ENCODE measurements at regions not wholly inside any gene's neighbourhood (a gene's known extent, or its start where the extent isn't known, plus 50 kb on each side); places are given as distances from the start of the nearest gene placed in this dataset.
"Not testable (repeated sequence)": the region's sequence is repeated elsewhere in the genome, so short reads cannot be mapped to it uniquely, and the experiment has no call there.

DNA sequence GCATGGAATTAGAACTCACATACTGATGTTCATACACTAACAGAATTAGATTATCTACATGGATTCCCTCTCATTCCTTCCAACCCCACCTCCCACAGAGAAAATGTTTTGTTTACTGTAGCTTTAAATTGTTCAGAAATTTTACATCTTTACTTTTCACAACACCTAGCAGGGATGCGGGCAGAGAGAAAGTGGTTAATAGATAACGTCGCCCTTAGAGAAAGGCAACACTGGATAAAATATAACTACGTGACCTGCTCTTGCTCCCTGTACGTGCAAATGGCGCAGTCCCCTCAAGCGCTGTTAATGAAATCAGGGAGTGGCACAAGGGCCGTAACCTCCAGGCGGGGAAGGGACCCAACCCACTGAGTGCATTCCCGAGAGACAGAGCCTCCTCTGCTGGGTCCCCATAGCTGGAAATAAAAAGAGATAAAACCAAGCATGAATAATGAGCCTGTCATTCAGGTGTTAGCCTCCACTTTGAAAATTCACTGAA, 125.3 kb upstream of the DAPK1 start:
- H3K9me2 ChIP-seq (replicated peaks; ENCODE audit: insufficient read depth) = no peaks in the 10 kb centered on the region
- peak; percentile 74 for DNase-seq (ENCODE audit: low spot score)
- H3K27me3 ChIP-seq = no peaks in the 10 kb centered on the region
- 31% methylated on average over 10 of the region's 10 CpGs for WGBS (ENCODE audit: low lambda C conversion rate, missing lambda C conversion rate)
- H3K4me3 ChIP-seq = no peak overlapping the region
- H3K9me3 ChIP-seq (ENCODE audit: low read depth) = no peaks in the 10 kb centered on the region
- peak overlapping the region; percentile 55 for H3K4me2 ChIP-seq
- H3K27ac ChIP-seq = peak overlapping the region; percentile 71
- no peak overlapping the region for H2AFZ ChIP-seq
- TF ChIP-seq EZH2 (IDR thresholded peaks at IDR 0.05; ENCODE audit: borderline replicate concordance) = no peak
- no peak for TF ChIP-seq EZH2phosphoT487 (IDR thresholded peaks at IDR 0.05; ENCODE audit: low read depth, severe bottlenecking, unreplicated experiment)
- TF ChIP-seq CTCF (IDR thresholded peaks at IDR 0.05; ENCODE audit: poor library complexity) = no peak
- no peaks in the 10 kb centered on the region for H3K79me2 ChIP-seq
- no peaks in the 10 kb centered on the region for H3K36me3 ChIP-seq (replicated peaks; ENCODE audit: insufficient read depth, low read depth)
- no peaks in the 10 kb centered on the region for H4K20me1 ChIP-seq (ENCODE audit: insufficient read depth, poor library complexity, severe bottlenecking)
- peaks cover 16% of the 10 kb centered on the region for H3K4me1 ChIP-seq (ENCODE audit: insufficient read depth)

GRCh38 chr9:87374023-87374919, 123.4 kb upstream of the DAPK1 start:
- H3K36me3 ChIP-seq (replicated peaks; ENCODE audit: insufficient read depth, low read depth); H3K79me2 ChIP-seq; H4K20me1 ChIP-seq (ENCODE audit: insufficient read depth, poor library complexity, severe bottlenecking); H3K4me3 ChIP-seq; H3K9me3 ChIP-seq (ENCODE audit: low read depth); H3K9me2 ChIP-seq (replicated peaks; ENCODE audit: insufficient read depth); H3K27me3 ChIP-seq: not testable (repeated sequence)
- WGBS (ENCODE audit: low lambda C conversion rate, missing lambda C conversion rate) = 62% methylated on average over 10 of the region's 10 CpGs
- H3K4me2 ChIP-seq = peak overlapping the region; percentile 57
- peak overlapping the region; percentile 3 for H2AFZ ChIP-seq
- H3K27ac ChIP-seq = peak overlapping the region; percentile 48
- DNase-seq (ENCODE audit: low spot score) = peak; percentile 70
- H3K4me1 ChIP-seq (ENCODE audit: insufficient read depth) = peaks cover 22% of the 10 kb centered on the region

GRCh38 chr9:87375397-87376073, 122.1 kb upstream of the DAPK1 start:
- Histone ChIP-seq H2AFZ (no peak overlapping the region), H3K79me2 (no peaks in the 10 kb centered on the region), H3K4me3 (no peak overlapping the region), H4K20me1 (ENCODE audit: insufficient read depth, poor library complexity, severe bottlenecking) (no peaks in the 10 kb centered on the region), H3K9me2 (replicated peaks; ENCODE audit: insufficient read depth) (no peaks in the 10 kb centered on the region), H3K36me3 (replicated peaks; ENCODE audit: insufficient read depth, low read depth) (no peaks in the 10 kb centered on the region), H3K4me1 (ENCODE audit: insufficient read depth) (peaks cover 22% of the 10 kb centered on the region), H3K9me3 (ENCODE audit: low read depth) (no peaks in the 10 kb centered on the region), H3K27ac (no peak overlapping the region), H3K4me2 (no peak overlapping the region), H3K27me3 (no peaks in the 10 kb centered on the region)
- DNase-seq (ENCODE audit: low spot score) = no peak
- 66% methylated on average over 7 of the region's 7 CpGs for WGBS (ENCODE audit: low lambda C conversion rate, missing lambda C conversion rate)
- TF ChIP-seq CTCF (IDR thresholded peaks at IDR 0.05; ENCODE audit: poor library complexity) = no peak
- TF ChIP-seq EZH2phosphoT487 (IDR thresholded peaks at IDR 0.05; ENCODE audit: low read depth, severe bottlenecking, unreplicated experiment) = no peak
- no peak for TF ChIP-seq EZH2 (IDR thresholded peaks at IDR 0.05; ENCODE audit: borderline replicate concordance)

GRCh38 chr9:87378676-87379075, 119.0 kb upstream of the DAPK1 start:
- no peak for TF ChIP-seq EZH2 (IDR thresholded peaks at IDR 0.05; ENCODE audit: borderline replicate concordance)
- TF ChIP-seq EZH2phosphoT487 (IDR thresholded peaks at IDR 0.05; ENCODE audit: low read depth, severe bottlenecking, unreplicated experiment) = no peak
- TF ChIP-seq CTCF (IDR thresholded peaks at IDR 0.05; ENCODE audit: poor library complexity) = no peak
- Histone ChIP-seq H3K4me2 (no peak overlapping the region), H3K79me2 (no peaks in the 10 kb centered on the region), H3K27ac (no peak overlapping the region), H2AFZ (no peak overlapping the region), H3K4me1 (ENCODE audit: insufficient read depth) (peaks cover 25% of the 10 kb centered on the region), H3K27me3 (no peaks in the 10 kb centered on the region), H4K20me1 (ENCODE audit: insufficient read depth, poor library complexity, severe bottlenecking) (no peaks in the 10 kb centered on the region), H3K36me3 (replicated peaks; ENCODE audit: insufficient read depth, low read depth) (no peaks in the 10 kb centered on the region), H3K4me3 (no peak overlapping the region), H3K9me3 (ENCODE audit: low read depth) (no peaks in the 10 kb centered on the region), H3K9me2 (replicated peaks; ENCODE audit: insufficient read depth) (no peaks in the 10 kb centered on the region)
- 79% methylated on average over 1 of the region's 1 CpG for WGBS (ENCODE audit: low lambda C conversion rate, missing lambda C conversion rate)
- DNase-seq (ENCODE audit: low spot score) = no peak
